ENCODE measurements at regions not wholly inside any gene's neighbourhood (a gene's known extent, or its start where the extent isn't known, plus 50 kb on each side); places are given as distances from the start of the nearest gene placed in this dataset.

GRCh38 chr15:70149667-70150404 is 52.1 kb upstream of the TLE3 start:
- intact Hi-C loops (cut with DNase I; ENCODE audit: low total_unique reads): loop anchor here (5.0 kb wide), 1 partner anchor 38 kb away; no protein-coding TSS in a partner anchor
- 83% methylated on average over 4 of the region's 4 CpGs; no CpG with 5 or more reads in 1 of the 2 donors for WGBS, 2 donors (ENCODE audit: low coverage in 1 of 2)
- Histone ChIP-seq H3K27ac (no peak overlapping the region), H3K27me3 (no peaks in the 10 kb centered on the region), H3K36me3 (no peaks in the 10 kb centered on the region), H3K4me1 (peaks cover 0 to 12% (median 8%) of the 10 kb centered on the region in 4 donors), H3K4me3 (no peak overlapping the region), H3K9me3 (no peaks in the 10 kb centered on the region)
- in situ Hi-C loops (cut with MboI; ENCODE audit: low pct_ligation_motif_present in 1 of 4, low pct_unique_long_range_greater_than_20kb in 1 of 4, low sequenced_read_pairs in 3 of 4): no loop called here
- no peak for DNase-seq
- TF ChIP-seq POLR2AphosphoS5 (IDR thresholded peaks at IDR 0.05): no peak

DNA sequence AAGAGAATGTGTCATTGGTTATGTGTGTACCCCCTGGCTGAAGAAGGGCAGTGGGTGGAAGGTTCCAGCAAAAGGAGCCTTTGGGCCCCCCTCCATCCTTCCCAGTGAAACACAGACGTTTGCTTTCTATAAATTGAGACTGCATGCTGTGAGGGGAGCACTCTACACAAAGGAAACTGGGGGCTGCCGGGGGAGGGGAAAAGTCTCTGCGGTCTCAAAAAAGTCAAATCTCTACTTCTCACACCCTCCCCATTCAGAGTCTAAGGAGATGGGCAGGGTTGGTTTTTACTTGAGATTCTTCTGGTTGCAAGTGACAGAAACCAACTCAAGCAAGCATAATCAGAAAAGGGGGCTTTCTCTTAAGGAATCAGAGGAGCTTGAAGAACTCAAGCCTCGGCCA is 50.1 kb upstream of the TLE3 start:
- TF ChIP-seq CTCF (IDR thresholded peaks at IDR 0.05) (no peak), POLR2AphosphoS5 (IDR thresholded peaks at IDR 0.05) (no peak), POLR2A (IDR thresholded peaks at IDR 0.05) (no peak), EP300 (IDR thresholded peaks at IDR 0.05; ENCODE audit: low read depth) (no peak)
- WGBS, 2 donors (ENCODE audit: low coverage in 1 of 2): 74% methylated on average over 4 of the region's 4 CpGs; no CpG with 5 or more reads in 1 of the 2 donors
- Histone ChIP-seq H3K4me3 (no peak overlapping the region), H3K36me3 (no peaks in the 10 kb centered on the region), H3K27ac (no peak overlapping the region), H3K27me3 (no peaks in the 10 kb centered on the region), H3K9me3 (no peaks in the 10 kb centered on the region), H3K4me1 (peaks cover 0 to 6% (median 0%) of the 10 kb centered on the region in 4 donors)
- intact Hi-C loops (cut with DNase I; ENCODE audit: low total_unique reads) (no loop called here), in situ Hi-C loops (cut with MboI; ENCODE audit: low pct_ligation_motif_present in 1 of 4, low pct_unique_long_range_greater_than_20kb in 1 of 4, low sequenced_read_pairs in 3 of 4) (no loop called here)
- no peak for DNase-seq

Small RNA genes in the stretch of these regions (small RNA-seq; reads per million reads assigned to genes)
- 0 reads per million in 4 donors for gene RNU6-745P

All from transverse colon (tissue), 4 donors.